Neural cell (in vitro differentiated cells): ENCODE measurements at regions not wholly inside any gene's neighbourhood (a gene's known extent, or its start where the extent isn't known, plus 50 kb on each side); places are given as distances from the start of the nearest gene placed in this dataset.

Source experiments
- CTCF ChIP-seq: fragments of 450-650 bp; IDR thresholded peaks from 2 replicates; pipeline ENCODE4 v1.5.1; 2014; ENCODE audit warnings: antibody characterized with exemption, mild to moderate bottlenecking, moderate library complexity; ENCODE audit not compliant: poor library complexity, severe bottlenecking
- EP300 ChIP-seq: fragments of 450-650 bp; conservative IDR thresholded peaks from 2 replicates; pipeline ENCODE4 v1.6.1; 2014; ENCODE audit warnings: antibody characterized with exemption, mild to moderate bottlenecking, moderate library complexity; ENCODE audit not compliant: poor library complexity, severe bottlenecking
- MXI1 ChIP-seq: fragments of 450-650 bp; conservative IDR thresholded peaks from 2 replicates; pipeline ENCODE4 v1.6.1; 2014; ENCODE audit warnings: antibody characterized with exemption, mild to moderate bottlenecking; ENCODE audit not compliant: poor library complexity, severe bottlenecking
- POLR2AphosphoS5 ChIP-seq: IDR thresholded peaks from 2 replicates; pipeline ENCODE4 v1.6.1; 2012
- RAD21 ChIP-seq: fragments of 450-650 bp; conservative IDR thresholded peaks from 2 replicates; pipeline ENCODE4 v1.6.1; 2014; ENCODE audit warnings: antibody characterized with exemption, mild to moderate bottlenecking, moderate library complexity
- REST ChIP-seq: IDR thresholded peaks from 2 replicates; pipeline ENCODE4 v1.6.1; 2012; ENCODE audit warnings: borderline replicate concordance
- SMC3 ChIP-seq: fragments of 450-650 bp; conservative IDR thresholded peaks from 2 replicates; pipeline ENCODE4 v1.6.1; 2014; ENCODE audit warnings: antibody characterized with exemption, mild to moderate bottlenecking, moderate library complexity; ENCODE audit not compliant: poor library complexity
- TAF1 ChIP-seq: IDR thresholded peaks from 2 replicates; pipeline ENCODE4 v1.6.1; 2012; ENCODE audit warnings: low read depth

GRCh38 chr11:10633261-10633660 lies 60.3 kb downstream of the IRAG1 start:
- no peak for TF ChIP-seq CTCF
- TF ChIP-seq EP300: no peak
- TF ChIP-seq SMC3: no peak
- no peak for TF ChIP-seq MXI1
- TF ChIP-seq RAD21: no peak
- no peak for TF ChIP-seq POLR2AphosphoS5
- TF ChIP-seq REST: no peak
- no peak for TF ChIP-seq TAF1
